Liver (tissue), 3 donors: ENCODE measurements at regions not wholly inside any gene's neighbourhood (a gene's known extent, or its start where the extent isn't known, plus 50 kb on each side); places are given as distances from the start of the nearest gene placed in this dataset.

Source experiments
- CTCF ChIP-seq: fragments of 150-350 bp; IDR thresholded peaks from 2 replicates; pipeline ENCODE4 v1.5.1; 2017; ENCODE audit warnings: improper control_type of control experiment, low read depth, low read length; ENCODE audit not compliant: missing input control
- GABPA ChIP-seq, 2 donors: IDR thresholded peaks in 1 of 2; conservative IDR thresholded peaks in 1 of 2; 2 replicates each; pipeline ENCODE4 v1.6.1; 2016; ENCODE audit warnings: antibody characterized with exemption in 2 of 2, mild to moderate bottlenecking in 1 of 2, moderate library complexity in 1 of 2
- TAF1 ChIP-seq: conservative IDR thresholded peaks from 2 replicates; pipeline ENCODE4 v1.6.1; 2016; ENCODE audit warnings: antibody characterized with exemption, mild to moderate bottlenecking
- YY1 ChIP-seq: IDR thresholded peaks from 2 replicates; pipeline ENCODE4 v1.6.1; 2016; ENCODE audit warnings: antibody characterized with exemption, mild to moderate bottlenecking
- donor health status: healthy.
- donor health status: healthy.

GRCh38 chr2:817336-818015, 133.2 kb upstream of the SNTG2 start:
- TF ChIP-seq YY1 (no peak), GABPA (IDR thresholded peaks at IDR 0.05 in 1 of 2, conservative IDR thresholded peaks at IDR 0.05 in 1 of 2) (no peak), CTCF (no peak), TAF1 (no peak)
